Subcutaneous abdominal adipose tissue (tissue), 5 donors: ENCODE measurements at regions not wholly inside any gene's neighbourhood (a gene's known extent, or its start where the extent isn't known, plus 50 kb on each side); places are given as distances from the start of the nearest gene placed in this dataset.

Experiments
- H3K27ac ChIP-seq: one replicate; pipeline ENCODE4 v1.7.0; 2013; ENCODE audit warnings: low read depth, mild to moderate bottlenecking, inconsistent platforms, low read length, moderate library complexity
- H3K27me3 ChIP-seq, 5 donors: one replicate each; pipeline ENCODE4 v1.7.0; 2013; ENCODE audit warnings: low read length in 5 of 5, inconsistent platforms in 1 of 5; ENCODE audit not compliant: control insufficient read depth in 5 of 5, insufficient read depth in 4 of 5
- H3K36me3 ChIP-seq, 5 donors: one replicate each; pipeline ENCODE4 v1.7.0; 2013; ENCODE audit warnings: low read length in 5 of 5; ENCODE audit not compliant: control insufficient read depth in 5 of 5, insufficient read depth in 5 of 5
- H3K4me1 ChIP-seq, 5 donors: one replicate each; pipeline ENCODE4 v1.7.0; 2013; ENCODE audit warnings: low read length in 5 of 5, mild to moderate bottlenecking in 3 of 5, moderate library complexity in 1 of 5; ENCODE audit not compliant: control insufficient read depth in 5 of 5, insufficient read depth in 5 of 5
- H3K4me3 ChIP-seq, 5 donors: one replicate each; pipeline ENCODE4 v1.7.0; 2013; ENCODE audit warnings: low read length in 5 of 5, low read depth in 1 of 5
- H3K9ac ChIP-seq, 5 donors: one replicate each; pipeline ENCODE4 v1.7.0; 2013; ENCODE audit warnings: low read length in 5 of 5, mild to moderate bottlenecking in 4 of 5, moderate library complexity in 3 of 5
- H3K9me3 ChIP-seq, 5 donors: one replicate each; pipeline ENCODE4 v1.7.0; 2013; ENCODE audit warnings: low read length in 5 of 5; ENCODE audit not compliant: control insufficient read depth in 5 of 5
- donor health status: healthy.
- donor health status: healthy.
- donor health status: healthy.
- donor health status: healthy.
- donor health status: healthy.

GRCh38 chr4:178339769-178340168, 897.5 kb upstream of the AGA start:
- no peak overlapping the region for H3K4me3 ChIP-seq

GRCh38 chr4:178340468-178340867, 898.2 kb upstream of the AGA start:
- no peaks in the 10 kb centered on the region for H3K4me1 ChIP-seq
- H3K4me3 ChIP-seq = no peak overlapping the region
- H3K27ac ChIP-seq = no peak overlapping the region
- no peaks in the 10 kb centered on the region for H3K9me3 ChIP-seq
- no peak overlapping the region for H3K9ac ChIP-seq
- no peaks in the 10 kb centered on the region for H3K36me3 ChIP-seq
- H3K27me3 ChIP-seq = no peaks in the 10 kb centered on the region

More at GRCh38 chr4:178339769-178340168, 897.5 kb upstream of the AGA start:
- Histone ChIP-seq H3K4me1 (no peaks in the 10 kb centered on the region), H3K9me3 (no peaks in the 10 kb centered on the region), H3K27me3 (no peaks in the 10 kb centered on the region), H3K9ac (no peak overlapping the region), H3K36me3 (no peaks in the 10 kb centered on the region), H3K27ac (no peak overlapping the region)

DNA sequence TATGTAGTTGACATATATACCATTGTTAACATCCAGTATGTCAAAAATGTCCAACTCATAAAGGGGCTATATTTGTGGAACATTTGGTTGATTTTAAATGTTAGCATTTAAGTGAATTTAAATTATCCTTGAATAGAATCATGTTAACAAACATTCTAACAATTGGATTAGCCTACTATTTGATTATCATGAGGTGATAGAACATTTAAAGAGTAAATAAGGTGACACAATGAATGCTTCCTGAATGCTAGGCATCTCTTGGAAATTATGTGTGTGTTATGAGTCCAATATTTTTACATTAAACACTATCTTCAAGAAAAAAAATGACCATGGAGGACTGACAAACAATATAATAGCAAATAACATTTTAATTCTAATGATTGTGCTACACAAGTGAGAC, 901.9 kb upstream of the AGA start:
- Histone ChIP-seq H3K4me3 (no peak overlapping the region), H3K9ac (no peak overlapping the region), H3K4me1 (no peaks in the 10 kb centered on the region), H3K36me3 (no peaks in the 10 kb centered on the region), H3K9me3 (no peaks in the 10 kb centered on the region), H3K27ac (no peak overlapping the region), H3K27me3 (no peaks in the 10 kb centered on the region)

- no peaks in the 10 kb centered on the region for H3K36me3 ChIP-seq
- no peak overlapping the region for H3K4me3 ChIP-seq
- H3K27ac ChIP-seq = no peak overlapping the region
- H3K27me3 ChIP-seq = no peaks in the 10 kb centered on the region
- no peaks in the 10 kb centered on the region for H3K9me3 ChIP-seq
- H3K9ac ChIP-seq = no peak overlapping the region
- no peaks in the 10 kb centered on the region for H3K4me1 ChIP-seq
Measured at GRCh38 chr4:178347111-178347510, 904.9 kb upstream of the AGA start.

DNA sequence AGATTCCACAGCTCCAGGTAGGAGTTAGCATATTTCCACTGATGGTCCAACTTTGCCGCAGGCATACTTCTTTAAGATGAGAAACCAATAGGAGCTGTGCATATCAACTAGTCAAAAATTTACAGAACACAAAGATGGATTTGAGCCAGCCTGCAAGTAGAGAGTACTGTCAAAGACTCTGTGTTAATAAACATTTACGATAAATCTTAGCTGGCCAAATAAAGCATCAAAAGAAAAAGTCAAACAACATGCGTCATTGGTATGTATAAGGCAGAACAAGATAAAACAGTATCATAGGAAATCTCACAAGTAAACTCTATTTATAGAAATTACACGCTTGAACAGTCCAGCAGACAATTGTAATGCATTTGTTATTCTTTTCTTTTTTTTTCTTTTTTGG, 907.4 kb upstream of the AGA start:
- no peaks in the 10 kb centered on the region for H3K4me1 ChIP-seq
- no peak overlapping the region for H3K9ac ChIP-seq
- no peak overlapping the region for H3K4me3 ChIP-seq
- H3K27me3 ChIP-seq = no peaks in the 10 kb centered on the region
- no peak overlapping the region for H3K27ac ChIP-seq
- H3K9me3 ChIP-seq = no peaks in the 10 kb centered on the region
- no peaks in the 10 kb centered on the region for H3K36me3 ChIP-seq

GRCh38 chr4:178351185-178351584, 908.9 kb upstream of the AGA start:
- H3K4me1 ChIP-seq = no peaks in the 10 kb centered on the region
- H3K27ac ChIP-seq = no peak overlapping the region
- H3K9ac ChIP-seq = no peak overlapping the region
- H3K9me3 ChIP-seq = no peaks in the 10 kb centered on the region
- no peak overlapping the region for H3K4me3 ChIP-seq
- H3K36me3 ChIP-seq = no peaks in the 10 kb centered on the region
- H3K27me3 ChIP-seq = no peaks in the 10 kb centered on the region

- Histone ChIP-seq H3K27ac (no peak overlapping the region), H3K27me3 (no peaks in the 10 kb centered on the region), H3K9me3 (no peaks in the 10 kb centered on the region), H3K4me3 (no peak overlapping the region), H3K36me3 (no peaks in the 10 kb centered on the region), H3K9ac (no peak overlapping the region), H3K4me1 (no peaks in the 10 kb centered on the region)
Measured at GRCh38 chr4:178356725-178357124, 914.5 kb upstream of the AGA start.

GRCh38 chr4:178385481-178385880, 943.2 kb upstream of the AGA start:
- H3K27me3 ChIP-seq = no peaks in the 10 kb centered on the region
- no peaks in the 10 kb centered on the region for H3K4me1 ChIP-seq
- no peak overlapping the region for H3K27ac ChIP-seq
- H3K36me3 ChIP-seq = no peaks in the 10 kb centered on the region
- H3K9me3 ChIP-seq = no peaks in the 10 kb centered on the region
- no peak overlapping the region for H3K9ac ChIP-seq
- H3K4me3 ChIP-seq = no peak overlapping the region

GRCh38 chr4:178387756-178388155, 945.5 kb upstream of the AGA start:
- Histone ChIP-seq H3K9ac (no peak overlapping the region), H3K27ac (no peak overlapping the region), H3K4me1 (no peaks in the 10 kb centered on the region), H3K36me3 (no peaks in the 10 kb centered on the region), H3K27me3 (no peaks in the 10 kb centered on the region), H3K9me3 (no peaks in the 10 kb centered on the region), H3K4me3 (no peak overlapping the region)

- H3K9ac ChIP-seq = no peak overlapping the region
Measured at GRCh38 chr4:178395798-178396197, 953.6 kb upstream of the AGA start.

DNA sequence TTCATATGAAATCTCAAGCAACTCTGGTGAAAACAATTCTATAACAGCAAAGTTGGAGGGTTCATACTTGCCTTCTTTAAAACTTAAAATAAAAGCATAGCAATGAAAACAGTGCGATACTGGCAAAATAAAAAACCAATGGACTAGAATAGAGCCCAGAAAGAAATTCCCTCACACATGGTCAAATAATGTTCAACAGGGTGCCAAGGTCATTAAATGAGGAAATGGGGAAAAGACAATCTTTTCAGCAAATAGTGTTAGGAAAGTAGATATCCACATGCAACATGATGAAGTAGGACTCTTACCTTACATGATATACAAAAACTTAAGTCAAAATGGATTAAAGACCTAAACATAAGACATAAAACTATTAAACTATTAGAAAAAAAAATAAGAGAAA, 970.2 kb upstream of the AGA start:
- Histone ChIP-seq H3K9ac (no peak overlapping the region), H3K36me3 (no peaks in the 10 kb centered on the region), H3K4me3 (no peak overlapping the region), H3K27ac (no peak overlapping the region), H3K9me3 (peaks cover 0 to 7% (median under 1%) of the 10 kb centered on the region in 5 donors), H3K27me3 (no peaks in the 10 kb centered on the region), H3K4me1 (no peaks in the 10 kb centered on the region)

More at GRCh38 chr4:178395798-178396197, 953.6 kb upstream of the AGA start:
- no peaks in the 10 kb centered on the region for H3K36me3 ChIP-seq
- H3K4me1 ChIP-seq = no peaks in the 10 kb centered on the region
- H3K27ac ChIP-seq = no peak overlapping the region
- no peak overlapping the region for H3K4me3 ChIP-seq
- H3K9me3 ChIP-seq = no peaks in the 10 kb centered on the region
- no peaks in the 10 kb centered on the region for H3K27me3 ChIP-seq
